ENCODE measurements at regions not wholly inside any gene's neighbourhood (a gene's known extent, or its start where the extent isn't known, plus 50 kb on each side); places are given as distances from the start of the nearest gene placed in this dataset.

GRCh38 chr2:2851806-2852777, 521.0 kb upstream of the MYT1L start:
- no peak for DNase-seq (ENCODE audit: low read depth in 4 of 4, low spot score in 1 of 4)

DNA sequence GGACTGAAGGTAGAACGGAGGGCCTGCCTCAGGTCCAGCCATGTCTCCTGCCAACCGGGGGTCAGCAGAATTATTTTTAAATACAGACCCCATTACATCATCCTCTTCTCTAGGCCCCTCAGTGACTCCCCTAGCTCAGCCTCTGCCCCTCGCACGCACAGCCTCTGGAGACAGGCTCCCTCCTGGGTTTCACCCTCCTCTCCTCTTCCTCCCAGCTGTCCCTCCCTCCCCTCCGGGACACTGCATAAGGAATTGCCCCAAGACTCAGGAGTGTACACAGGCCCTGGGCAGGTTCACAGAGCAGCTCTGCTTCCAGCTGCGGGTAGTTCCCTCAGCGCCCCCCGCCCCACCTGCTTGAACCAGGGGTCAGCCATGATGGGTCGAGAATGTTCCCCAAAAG, 520.2 kb upstream of the MYT1L start:
- no peak for DNase-seq (ENCODE audit: low read depth in 4 of 4, low spot score in 1 of 4)

DNA sequence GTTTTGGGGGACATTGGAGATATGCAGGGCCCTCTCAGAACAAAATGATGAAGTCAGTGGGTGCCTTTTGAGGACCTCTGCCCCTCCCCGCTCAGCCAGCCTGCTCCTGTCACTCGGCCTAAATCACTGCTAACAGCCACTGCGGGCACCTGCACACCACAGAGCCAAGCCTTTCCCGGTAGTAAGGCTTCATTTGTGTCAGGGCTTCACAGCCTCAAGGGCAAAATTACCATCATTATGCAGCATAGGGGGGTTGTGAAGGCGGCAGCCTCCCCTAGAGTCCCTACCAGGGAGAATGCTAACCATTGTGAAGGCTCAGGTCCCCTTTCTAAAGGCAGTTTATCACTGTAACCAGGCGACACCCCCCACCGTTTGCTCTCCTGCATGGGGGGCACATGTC, 519.8 kb upstream of the MYT1L start:
- DNase-seq (ENCODE audit: low read depth in 4 of 4, low spot score in 1 of 4) = no peak

DNA sequence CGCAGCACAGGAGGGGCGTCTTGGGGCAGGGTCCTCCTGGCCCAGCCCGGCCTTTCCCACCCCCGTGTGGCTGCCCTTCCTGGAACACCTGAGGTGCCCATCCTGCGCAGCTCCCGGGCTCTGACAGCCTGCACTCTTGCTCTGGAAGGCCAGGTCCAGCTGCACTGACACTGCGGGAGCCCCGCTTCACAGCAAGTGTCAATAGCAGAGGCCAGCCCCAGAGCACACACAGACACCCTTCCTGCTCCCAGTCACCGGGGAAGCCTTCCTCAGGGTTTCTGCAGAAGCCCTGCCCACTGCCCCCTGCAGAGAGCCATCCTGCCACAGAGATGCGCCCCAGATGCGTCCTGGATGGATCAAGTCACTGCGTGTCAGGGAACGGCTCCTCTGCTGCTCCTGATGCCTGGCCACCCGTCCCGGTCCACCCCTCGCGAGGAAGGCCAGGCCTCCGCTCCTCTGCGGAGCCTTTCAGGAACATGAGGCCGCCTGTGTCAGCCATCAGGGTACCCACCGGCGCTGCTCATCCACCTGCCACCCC, 519.2 kb upstream of the MYT1L start:
- no peak for DNase-seq (ENCODE audit: low read depth in 4 of 4, low spot score in 1 of 4)

GRCh38 chr2:2849464-2850217, 518.6 kb upstream of the MYT1L start:
- no peak for DNase-seq (ENCODE audit: low read depth in 4 of 4, low spot score in 1 of 4)

- no peak for DNase-seq (ENCODE audit: low read depth in 4 of 4, low spot score in 1 of 4)
Observed at GRCh38 chr2:2848621-2849333, 517.7 kb upstream of the MYT1L start.

- no peak for DNase-seq (ENCODE audit: low read depth in 4 of 4, low spot score in 1 of 4)
Observed at GRCh38 chr2:2848198-2848597, 517.1 kb upstream of the MYT1L start.

- no peak for DNase-seq (ENCODE audit: low read depth in 4 of 4, low spot score in 1 of 4)
Observed at GRCh38 chr2:2847209-2847676, 516.2 kb upstream of the MYT1L start.

DNA sequence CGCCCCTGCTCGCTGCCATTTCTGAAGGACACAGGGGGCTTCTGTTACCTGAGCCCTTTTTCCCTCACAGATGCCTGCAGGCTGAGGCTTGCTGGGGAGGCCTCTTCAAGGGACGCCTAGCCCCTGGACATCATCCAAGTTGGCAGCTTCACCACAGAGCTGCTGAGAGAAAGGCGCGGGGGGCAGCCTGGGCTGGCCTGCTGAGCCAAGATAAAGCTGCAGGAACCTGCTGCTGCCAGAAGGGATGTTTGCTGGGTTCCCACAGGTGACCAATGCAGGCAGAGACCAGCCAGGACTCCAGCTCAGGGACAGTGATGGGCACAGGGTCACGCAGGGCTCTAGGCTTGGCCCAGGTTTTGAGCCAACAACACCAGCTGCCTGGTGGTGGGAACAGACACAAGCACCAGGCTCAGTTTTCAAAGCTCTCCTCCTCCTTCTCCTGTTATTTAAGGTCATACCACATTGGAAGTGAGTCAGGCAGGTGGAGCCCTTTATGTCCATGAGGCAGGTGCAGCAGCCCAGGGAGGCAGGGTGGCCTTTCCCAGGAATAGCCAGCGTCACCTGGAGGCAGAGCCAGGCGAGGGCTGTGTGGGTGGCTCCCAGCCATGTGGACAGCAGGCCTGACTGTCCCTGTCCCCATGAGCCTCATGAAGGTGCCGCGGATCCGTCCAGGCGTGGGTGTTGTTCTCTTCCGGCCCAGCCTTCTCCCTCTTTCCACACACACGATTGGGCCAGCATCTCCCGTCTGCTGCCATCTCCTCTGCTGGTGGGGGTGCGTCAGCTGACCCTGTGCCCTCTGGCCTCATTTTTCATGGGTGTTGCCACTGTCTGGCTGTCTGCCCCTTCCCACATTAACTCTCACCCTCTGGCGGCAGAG, 515.5 kb upstream of the MYT1L start:
- DNase-seq (ENCODE audit: low read depth in 4 of 4, low spot score in 1 of 4) = no peak

- DNase-seq (ENCODE audit: low read depth in 4 of 4, low spot score in 1 of 4) = no peak
Observed at GRCh38 chr2:2845806-2846315, 514.8 kb upstream of the MYT1L start.

DNA sequence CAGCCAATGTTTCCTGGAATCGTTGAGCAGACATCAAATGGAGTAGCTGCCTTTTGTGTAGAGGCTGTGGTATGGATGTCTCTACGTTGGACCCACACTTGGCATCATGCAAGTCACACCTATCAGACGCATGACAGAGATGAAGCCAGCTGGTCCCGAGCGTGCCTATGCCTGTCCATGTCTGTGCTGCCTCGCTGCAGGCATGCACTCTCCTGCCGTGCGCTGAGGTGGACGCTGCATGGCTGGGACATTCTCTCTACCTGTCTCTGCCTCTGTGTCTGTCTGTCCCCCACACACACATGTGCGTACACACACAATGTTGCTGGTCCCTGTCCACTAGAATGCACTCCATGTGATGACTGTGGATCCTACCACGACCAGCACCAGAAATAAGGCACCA, 514.2 kb upstream of the MYT1L start:
- no peak for DNase-seq (ENCODE audit: low read depth in 4 of 4, low spot score in 1 of 4)

DNA sequence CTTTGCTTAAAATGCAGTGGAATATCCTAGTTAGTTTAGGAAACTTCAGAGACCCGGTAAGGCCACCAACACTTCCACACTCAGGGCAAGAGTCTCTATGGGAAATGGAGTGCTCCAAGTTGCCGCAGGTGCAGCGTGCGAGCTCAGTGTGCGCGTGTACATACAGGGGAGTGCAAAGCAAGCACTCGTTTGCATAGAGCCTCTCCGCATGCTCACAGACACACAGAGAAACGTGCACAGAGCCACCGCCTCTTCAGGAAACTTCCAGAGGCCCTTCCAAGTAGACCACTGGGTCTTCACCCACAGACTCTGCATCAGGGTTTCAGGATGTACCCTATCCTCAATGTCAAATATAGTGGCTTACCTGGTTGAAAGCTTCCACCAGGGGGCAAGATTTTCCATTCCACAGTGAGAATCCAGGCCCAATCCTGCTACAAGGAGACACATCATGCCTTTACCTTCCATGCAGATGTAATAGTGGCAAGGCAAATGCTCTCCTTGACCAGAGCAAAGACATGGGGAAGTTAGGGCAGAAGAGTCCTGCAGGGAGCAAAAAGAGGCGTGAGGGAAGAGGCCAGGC, 513.0 kb upstream of the MYT1L start:
- DNase-seq (ENCODE audit: low read depth in 4 of 4, low spot score in 1 of 4) = no peak

DNA sequence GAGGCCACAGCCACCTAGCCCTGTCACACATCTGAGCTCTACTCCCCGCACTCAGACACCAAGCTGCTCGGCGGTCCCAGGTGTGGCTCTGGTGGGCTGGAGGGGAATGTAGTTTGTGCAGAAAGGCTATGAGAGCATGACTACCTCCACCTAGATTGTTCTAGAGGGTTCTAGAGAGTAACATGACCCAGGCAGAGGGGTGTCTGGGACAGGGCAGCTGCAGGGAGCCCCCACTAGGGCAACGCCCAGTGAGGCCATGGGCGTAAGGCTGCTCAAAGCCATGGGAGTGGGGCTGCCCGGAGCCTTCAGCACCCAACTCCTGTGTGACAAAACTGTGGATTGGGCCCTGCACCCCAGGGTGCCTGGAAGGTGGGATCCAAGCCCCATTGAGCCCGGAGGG, 511.4 kb upstream of the MYT1L start:
- no peak for DNase-seq (ENCODE audit: low read depth in 4 of 4, low spot score in 1 of 4)

DNA sequence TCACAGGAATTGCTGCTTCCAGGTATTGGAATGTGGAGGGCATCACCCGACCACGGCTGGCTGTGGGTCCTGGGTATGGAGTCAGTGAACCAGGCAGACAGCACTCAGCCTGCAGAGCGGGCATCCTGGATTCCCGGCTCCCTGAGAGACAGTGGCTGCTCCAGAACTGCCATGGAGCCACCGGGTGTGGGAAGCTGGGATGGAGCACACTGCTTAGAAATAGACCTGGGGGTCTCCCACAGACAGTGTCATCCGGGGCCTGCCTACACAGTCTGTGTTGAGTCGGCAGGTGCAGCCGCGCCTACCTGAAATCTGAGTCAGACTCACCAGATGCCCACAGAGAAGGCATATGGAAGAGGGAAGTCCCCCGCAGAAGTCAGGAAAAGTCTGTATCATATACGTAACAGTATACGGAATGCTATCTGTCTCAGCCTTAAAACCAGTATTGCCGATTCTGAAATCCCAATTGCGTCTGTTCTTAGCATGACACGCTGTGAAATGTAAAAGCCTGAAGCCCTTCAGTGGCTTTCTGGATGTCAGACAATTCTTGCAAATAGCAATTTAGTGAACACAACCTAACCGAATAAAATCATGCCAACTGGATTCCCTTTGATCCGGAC, 509.7 kb upstream of the MYT1L start:
- no peak for DNase-seq (ENCODE audit: low read depth in 4 of 4, low spot score in 1 of 4)

GRCh38 chr2:2839782-2840531, 508.9 kb upstream of the MYT1L start:
- DNase-seq (ENCODE audit: low read depth in 4 of 4, low spot score in 1 of 4) = no peak

DNA sequence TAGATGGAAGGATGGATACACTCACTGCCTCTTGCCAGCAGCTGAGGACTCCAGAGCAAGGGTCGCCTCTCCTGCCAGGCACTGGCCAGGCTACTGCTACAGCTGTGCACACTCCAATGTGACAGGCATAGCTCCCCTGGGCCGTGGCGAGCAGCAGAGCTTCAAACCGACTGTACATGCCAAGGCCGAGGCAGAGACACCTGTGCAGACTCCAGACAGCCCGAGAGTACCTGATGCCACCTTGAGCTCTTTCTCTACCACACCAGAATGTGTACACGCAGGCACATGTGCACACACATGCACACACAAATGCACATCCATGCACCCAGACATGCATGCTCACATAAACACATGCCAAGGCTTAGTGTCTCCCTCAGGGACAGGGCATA, 508.3 kb upstream of the MYT1L start:
- DNase-seq (ENCODE audit: low read depth in 4 of 4, low spot score in 1 of 4) = no peak

DNA sequence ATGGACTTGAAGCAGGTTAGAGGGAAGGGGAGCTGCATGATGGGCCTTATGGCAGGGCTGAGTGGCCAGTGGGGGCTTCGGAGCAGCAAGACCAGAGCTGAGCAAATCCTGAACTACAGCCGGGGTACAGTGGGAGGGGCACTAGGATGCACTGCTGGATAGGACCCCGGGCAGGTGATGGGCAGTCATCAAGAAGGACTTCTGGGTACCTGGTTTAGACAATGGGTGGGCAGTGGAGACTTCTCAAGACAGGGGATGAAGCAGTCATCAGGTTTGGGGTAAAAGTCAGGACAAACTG, 507.4 kb upstream of the MYT1L start:
- DNase-seq (ENCODE audit: low read depth in 4 of 4, low spot score in 1 of 4) = no peak

- no peak for DNase-seq (ENCODE audit: low read depth in 4 of 4, low spot score in 1 of 4)
Observed at GRCh38 chr2:2837746-2838547, 506.9 kb upstream of the MYT1L start.
